ENCODE measurements at regions not wholly inside any gene's neighbourhood (a gene's known extent, or its start where the extent isn't known, plus 50 kb on each side); places are given as distances from the start of the nearest gene placed in this dataset.

GRCh38 chr7:38060637-38061036 is 117.4 kb upstream of the STARD3NL start:
- TF ChIP-seq, protein P1, sequence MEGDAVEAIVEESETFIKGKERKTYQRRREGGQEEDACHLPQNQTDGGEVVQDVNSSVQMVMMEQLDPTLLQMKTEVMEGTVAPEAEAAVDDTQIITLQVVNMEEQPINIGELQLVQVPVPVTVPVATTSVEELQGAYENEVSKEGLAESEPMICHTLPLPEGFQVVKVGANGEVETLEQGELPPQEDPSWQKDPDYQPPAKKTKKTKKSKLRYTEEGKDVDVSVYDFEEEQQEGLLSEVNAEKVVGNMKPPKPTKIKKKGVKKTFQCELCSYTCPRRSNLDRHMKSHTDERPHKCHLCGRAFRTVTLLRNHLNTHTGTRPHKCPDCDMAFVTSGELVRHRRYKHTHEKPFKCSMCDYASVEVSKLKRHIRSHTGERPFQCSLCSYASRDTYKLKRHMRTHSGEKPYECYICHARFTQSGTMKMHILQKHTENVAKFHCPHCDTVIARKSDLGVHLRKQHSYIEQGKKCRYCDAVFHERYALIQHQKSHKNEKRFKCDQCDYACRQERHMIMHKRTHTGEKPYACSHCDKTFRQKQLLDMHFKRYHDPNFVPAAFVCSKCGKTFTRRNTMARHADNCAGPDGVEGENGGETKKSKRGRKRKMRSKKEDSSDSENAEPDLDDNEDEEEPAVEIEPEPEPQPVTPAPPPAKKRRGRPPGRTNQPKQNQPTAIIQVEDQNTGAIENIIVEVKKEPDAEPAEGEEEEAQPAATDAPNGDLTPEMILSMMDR (conservative IDR thresholded peaks at IDR 0.05), result no peak
- TF ChIP-seq ZFX (IDR thresholded peaks at IDR 0.05), result no peak
